22Rv1 (cell line): ENCODE measurements at regions not wholly inside any gene's neighbourhood (a gene's known extent, or its start where the extent isn't known, plus 50 kb on each side); places are given as distances from the start of the nearest gene placed in this dataset.

Experiments
- CTCF ChIP-seq: fragments of 450-650 bp; IDR thresholded peaks from 2 replicates; pipeline ENCODE4 v1.5.1; 2017; ENCODE audit warnings: mild to moderate bottlenecking
- ZFX ChIP-seq: fragments of 450-650 bp; IDR thresholded peaks from 2 replicates; pipeline ENCODE4 v1.6.1; 2017; ENCODE audit warnings: antibody characterized with exemption, borderline replicate concordance

DNA sequence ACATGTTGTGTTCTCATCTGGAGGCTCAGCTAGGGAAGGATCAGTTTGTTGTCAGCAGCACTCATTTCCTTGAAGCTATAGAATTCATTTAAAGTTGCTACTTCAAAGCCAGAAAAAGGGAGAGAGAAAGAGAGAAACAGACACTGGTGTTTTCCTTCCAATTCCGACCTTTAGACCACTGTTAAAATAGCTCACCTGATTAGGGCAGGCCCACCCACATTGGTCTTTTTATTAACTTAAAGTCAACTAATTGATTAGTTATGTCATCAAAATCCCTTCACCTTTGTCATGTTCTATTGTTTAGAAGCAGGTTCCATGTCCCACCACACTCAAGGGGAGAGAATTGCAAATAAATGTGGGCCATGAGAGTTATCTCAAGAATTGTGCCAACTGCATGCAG lies 560.2 kb downstream of the PCDH17 start:
- no peak for TF ChIP-seq CTCF
- no peak for TF ChIP-seq ZFX
